ENCODE measurements at regions not wholly inside any gene's neighbourhood (a gene's known extent, or its start where the extent isn't known, plus 50 kb on each side); places are given as distances from the start of the nearest gene placed in this dataset.

GRCh38 chr4:10276152-10276551 lies 159.6 kb upstream of the WDR1 start:
- POLR2A ChIA-PET: interaction anchor here (0.7 kb wide), 1 partner anchor 14 kb away, joined by 3 read pairs; no protein-coding TSS in a partner anchor
- intact Hi-C loops (cut with micrococcal nuclease): no loop called here
- H3K36me3 Mint-ChIP-seq (ENCODE audit: insufficient read depth, unreplicated experiment): no peaks in the 10 kb centered on the region
- DNase-seq (ENCODE audit: unreplicated experiment): no peak
- no TSS peak for BruUV-seq (replicated peaks)
- H3K27ac Mint-ChIP-seq (ENCODE audit: low read depth, unreplicated experiment): no peak overlapping the region
- H3K9me3 Mint-ChIP-seq (ENCODE audit: unreplicated experiment): no peaks in the 10 kb centered on the region
- H3K4me1 Mint-ChIP-seq (ENCODE audit: insufficient read depth, unreplicated experiment): no peaks in the 10 kb centered on the region
- no peak for TF ChIP-seq CTCF (IDR thresholded peaks at IDR 0.05; ENCODE audit: unreplicated experiment)
- H3K4me3 Mint-ChIP-seq (ENCODE audit: unreplicated experiment): no peak overlapping the region
- H3K27me3 Mint-ChIP-seq (ENCODE audit: insufficient read depth, unreplicated experiment): no peaks in the 10 kb centered on the region
- CTCF ChIA-PET: interaction anchor here (1.0 to 1.2 kb wide), 2 partner anchors 12 to 129 kb away, joined by 3 read pairs; no protein-coding TSS in a partner anchor

DNA sequence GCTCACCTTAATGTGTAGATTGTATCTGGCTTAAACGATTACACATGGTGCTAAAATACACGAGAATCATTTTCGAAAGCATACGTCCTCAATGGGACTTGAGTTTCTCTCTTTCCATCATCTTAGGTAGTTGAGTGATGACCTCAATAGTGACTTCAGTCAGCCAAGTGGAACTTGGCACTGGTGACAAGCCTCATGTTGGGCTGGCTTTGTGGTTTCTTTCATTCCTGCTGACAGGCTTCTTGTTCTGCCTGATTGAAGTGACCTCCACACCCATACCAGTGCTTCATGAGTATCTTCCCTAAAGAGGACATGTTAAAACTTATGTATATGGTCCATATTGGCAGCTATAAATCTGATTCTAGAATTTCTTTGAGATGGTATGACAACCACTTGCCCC lies 159.1 kb upstream of the WDR1 start:
- CTCF ChIA-PET: interaction anchor here (1.0 kb wide), 1 partner anchor 13 kb away, joined by 3 read pairs; no protein-coding TSS in a partner anchor
- no peak overlapping the region for H3K27ac Mint-ChIP-seq (ENCODE audit: low read depth, unreplicated experiment)
- H3K36me3 Mint-ChIP-seq (ENCODE audit: insufficient read depth, unreplicated experiment): no peaks in the 10 kb centered on the region
- H3K4me1 Mint-ChIP-seq (ENCODE audit: insufficient read depth, unreplicated experiment): no peaks in the 10 kb centered on the region
- H3K4me3 Mint-ChIP-seq (ENCODE audit: unreplicated experiment): no peak overlapping the region
- TF ChIP-seq CTCF (IDR thresholded peaks at IDR 0.05; ENCODE audit: unreplicated experiment): no peak
- POLR2A ChIA-PET: interaction anchor here (0.7 kb wide), 1 partner anchor 13 kb away, joined by 3 read pairs; no protein-coding TSS in a partner anchor
- H3K9me3 Mint-ChIP-seq (ENCODE audit: unreplicated experiment): no peaks in the 10 kb centered on the region
- BruUV-seq (replicated peaks): no TSS peak
- DNase-seq (ENCODE audit: unreplicated experiment): no peak
- intact Hi-C loops (cut with micrococcal nuclease): no loop called here
- no peaks in the 10 kb centered on the region for H3K27me3 Mint-ChIP-seq (ENCODE audit: insufficient read depth, unreplicated experiment)

DNA sequence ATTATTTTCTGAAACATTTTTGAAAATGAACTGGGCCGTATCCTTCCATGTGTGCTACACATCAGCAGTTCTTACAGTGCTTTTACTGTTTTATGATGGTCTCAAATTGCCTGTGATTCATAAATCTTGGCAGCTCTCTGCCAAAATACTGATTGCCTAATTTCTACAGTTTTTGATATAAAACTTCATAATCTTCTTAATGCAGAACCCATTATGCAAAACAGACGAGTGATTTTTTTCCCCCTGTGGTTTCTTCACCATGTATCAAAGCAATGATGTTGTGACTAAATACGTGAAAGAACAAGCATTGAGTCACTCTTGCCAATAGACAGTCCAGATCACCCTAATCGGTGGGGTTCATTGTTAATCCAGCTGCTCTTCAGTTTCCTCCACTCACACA lies 156.4 kb upstream of the WDR1 start:
- POLR2A ChIA-PET: no interaction called here
- Mint-ChIP-seq H3K36me3 (ENCODE audit: insufficient read depth, unreplicated experiment) (no peaks in the 10 kb centered on the region), H3K27ac (ENCODE audit: low read depth, unreplicated experiment) (no peak overlapping the region), H3K9me3 (ENCODE audit: unreplicated experiment) (no peaks in the 10 kb centered on the region), H3K27me3 (ENCODE audit: insufficient read depth, unreplicated experiment) (no peaks in the 10 kb centered on the region), H3K4me3 (ENCODE audit: unreplicated experiment) (no peak overlapping the region), H3K4me1 (ENCODE audit: insufficient read depth, unreplicated experiment) (no peaks in the 10 kb centered on the region)
- peak; percentile 71 for DNase-seq (ENCODE audit: unreplicated experiment)
- intact Hi-C loops (cut with micrococcal nuclease): no loop called here
- no TSS peak for BruUV-seq (replicated peaks)
- no peak for TF ChIP-seq CTCF (IDR thresholded peaks at IDR 0.05; ENCODE audit: unreplicated experiment)
- CTCF ChIA-PET: no interaction called here

- no peaks in the 10 kb centered on the region for H3K4me1 Mint-ChIP-seq (ENCODE audit: insufficient read depth, unreplicated experiment)
- POLR2A ChIA-PET: interaction anchor here (0.6 kb wide), 1 partner anchor 1872 kb away, joined by 3 read pairs; no protein-coding TSS in a partner anchor
- no peak overlapping the region for H3K27ac Mint-ChIP-seq (ENCODE audit: low read depth, unreplicated experiment)
- CTCF ChIA-PET: no interaction called here
- TF ChIP-seq CTCF (IDR thresholded peaks at IDR 0.05; ENCODE audit: unreplicated experiment): no peak
- intact Hi-C loops (cut with micrococcal nuclease): no loop called here
- no peak overlapping the region for H3K4me3 Mint-ChIP-seq (ENCODE audit: unreplicated experiment)
- no TSS peak for BruUV-seq (replicated peaks)
- no peak for DNase-seq (ENCODE audit: unreplicated experiment)
- no peaks in the 10 kb centered on the region for H3K9me3 Mint-ChIP-seq (ENCODE audit: unreplicated experiment)
- H3K36me3 Mint-ChIP-seq (ENCODE audit: insufficient read depth, unreplicated experiment): no peaks in the 10 kb centered on the region
- H3K27me3 Mint-ChIP-seq (ENCODE audit: insufficient read depth, unreplicated experiment): no peaks in the 10 kb centered on the region
Measured at GRCh38 chr4:10272511-10272910, 155.9 kb upstream of the WDR1 start.
